Tibial nerve (tissue), 4 donors: ENCODE measurements at regions not wholly inside any gene's neighbourhood (a gene's known extent, or its start where the extent isn't known, plus 50 kb on each side); places are given as distances from the start of the nearest gene placed in this dataset.
A peak's percentile ranks its signal among the peaks of the same experiment; 100 is the strongest.

Source experiments
- DNase-seq, 2 donors: peaks; one replicate each; pipeline ENCODE4 v3.0.0-alpha.2; 2019; ENCODE audit warnings: low spot score in 2 of 2
- H3K27ac ChIP-seq, 4 donors: fragments of 200-600 bp; sonication (generic) in 3 of 4; one replicate each; pipeline ENCODE4 v1.5.1; 2017 to 2019; ENCODE audit warnings: mild to moderate bottlenecking in 1 of 4
- H3K27me3 ChIP-seq, 2 donors: fragments of 200-600 bp; sonication (generic) in 1 of 2; one replicate each; pipeline versions ENCODE4 v1.5.1 to v1.6.0; 2017 to 2019
- H3K36me3 ChIP-seq, 3 donors: fragments of 200-600 bp; sonication (generic); one replicate each; pipeline ENCODE4 v1.5.1; 2018 to 2019
- H3K4me1 ChIP-seq, 4 donors: fragments of 200-600 bp; sonication (generic) in 3 of 4; one replicate each; pipeline ENCODE4 v1.5.1; 2017 to 2019
- H3K4me3 ChIP-seq, 4 donors: fragments of 200-600 bp; sonication (generic) in 3 of 4; one replicate each; pipeline ENCODE4 v1.5.1; 2017 to 2019; ENCODE audit warnings: mild to moderate bottlenecking in 1 of 4, moderate library complexity in 1 of 4
- H3K9me3 ChIP-seq, 4 donors: fragments of 200-600 bp; sonication (generic) in 3 of 4; one replicate each; pipeline ENCODE4 v1.5.1; 2017 to 2019
- EP300 ChIP-seq, 2 donors: sonication (generic); formaldehyde crosslinking; IDR thresholded peaks; one replicate each; pipeline ENCODE4 v1.6.1; 2017; ENCODE audit warnings: antibody characterized with exemption in 2 of 2, mild to moderate bottlenecking in 1 of 2
- POLR2A ChIP-seq, 2 donors: fragments of 450-650 bp; IDR thresholded peaks; one replicate each; pipeline ENCODE4 v1.6.1; 2017; ENCODE audit warnings: antibody characterized with exemption in 2 of 2, mild to moderate bottlenecking in 2 of 2, moderate library complexity in 2 of 2
- WGBS, 2 donors: methylation state at CpG; one replicate each; pipeline ENCODE4 v1.1.5; 2018; 5-methylcytosine and 5-hydroxymethylcytosine counted together
- TF ChIP-seq, protein P1 (sequence below), 5 experiments: fragments of 200-600 bp in 3 of 5; fragments of 450-650 bp in 2 of 5; sonication (generic) in 3 of 5; IDR thresholded peaks; one replicate each; pipeline ENCODE4 v1.5.1; 2016 to 2019; ENCODE audit warnings: antibody characterized with exemption in 5 of 5, mild to moderate bottlenecking in 3 of 5, moderate library complexity in 2 of 5

DNA sequence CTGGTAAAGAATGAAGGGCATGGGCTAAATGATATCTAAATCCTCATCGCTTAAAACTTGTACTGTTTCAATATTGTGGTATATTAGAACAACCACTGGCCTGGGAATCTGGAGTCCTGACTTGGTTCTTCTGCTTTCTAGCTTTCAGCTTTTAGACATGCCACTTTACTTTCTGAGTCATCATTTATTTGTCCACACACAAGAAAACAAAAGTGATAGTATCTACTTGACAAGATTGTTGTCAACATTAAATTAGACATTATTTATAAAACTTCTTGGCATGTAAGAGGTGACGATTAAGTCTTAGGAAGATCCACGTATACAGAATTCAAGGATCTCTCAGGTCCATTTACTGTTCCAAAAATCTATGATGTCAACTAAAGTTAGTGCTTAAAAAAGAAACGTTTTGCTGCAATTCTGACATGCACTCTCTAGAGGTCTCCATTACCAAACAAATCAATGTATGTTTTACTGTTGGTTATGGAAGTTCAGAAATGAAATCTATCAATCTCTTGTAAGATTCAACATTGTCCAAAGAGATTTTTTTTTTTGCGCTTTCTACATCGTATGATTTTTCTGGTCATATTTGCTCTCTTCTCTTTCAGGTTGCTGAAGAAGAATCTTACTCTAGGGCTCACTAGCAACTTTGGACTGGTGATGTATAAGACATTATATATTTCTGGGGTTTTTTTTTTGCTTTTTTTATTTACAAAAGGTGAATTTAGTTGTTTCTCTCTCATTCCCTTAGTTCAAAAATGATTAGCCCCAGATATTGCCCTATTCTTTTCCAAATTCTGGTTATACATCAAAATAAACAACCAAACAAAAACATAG, 53.6 kb upstream of the DYNC1I1 start:
- Histone ChIP-seq H3K4me1 (no peaks in the 10 kb centered on the region), H3K36me3 (no peaks in the 10 kb centered on the region), H3K9me3 (no peaks in the 10 kb centered on the region), H3K27me3 (no peaks in the 10 kb centered on the region), H3K4me3 (no peak overlapping the region), H3K27ac (no peak overlapping the region)
- TF ChIP-seq, protein P1, sequence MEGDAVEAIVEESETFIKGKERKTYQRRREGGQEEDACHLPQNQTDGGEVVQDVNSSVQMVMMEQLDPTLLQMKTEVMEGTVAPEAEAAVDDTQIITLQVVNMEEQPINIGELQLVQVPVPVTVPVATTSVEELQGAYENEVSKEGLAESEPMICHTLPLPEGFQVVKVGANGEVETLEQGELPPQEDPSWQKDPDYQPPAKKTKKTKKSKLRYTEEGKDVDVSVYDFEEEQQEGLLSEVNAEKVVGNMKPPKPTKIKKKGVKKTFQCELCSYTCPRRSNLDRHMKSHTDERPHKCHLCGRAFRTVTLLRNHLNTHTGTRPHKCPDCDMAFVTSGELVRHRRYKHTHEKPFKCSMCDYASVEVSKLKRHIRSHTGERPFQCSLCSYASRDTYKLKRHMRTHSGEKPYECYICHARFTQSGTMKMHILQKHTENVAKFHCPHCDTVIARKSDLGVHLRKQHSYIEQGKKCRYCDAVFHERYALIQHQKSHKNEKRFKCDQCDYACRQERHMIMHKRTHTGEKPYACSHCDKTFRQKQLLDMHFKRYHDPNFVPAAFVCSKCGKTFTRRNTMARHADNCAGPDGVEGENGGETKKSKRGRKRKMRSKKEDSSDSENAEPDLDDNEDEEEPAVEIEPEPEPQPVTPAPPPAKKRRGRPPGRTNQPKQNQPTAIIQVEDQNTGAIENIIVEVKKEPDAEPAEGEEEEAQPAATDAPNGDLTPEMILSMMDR (IDR thresholded peaks at IDR 0.05), result peak in 3 of 5 experiments; percentile 16 to 25 (median 19)
- TF ChIP-seq EP300 (IDR thresholded peaks at IDR 0.05), result no peak
- 50 to 54% methylated on average over 6 of the region's 6 CpGs for WGBS, 2 donors
- DNase-seq, result no peak

DNA sequence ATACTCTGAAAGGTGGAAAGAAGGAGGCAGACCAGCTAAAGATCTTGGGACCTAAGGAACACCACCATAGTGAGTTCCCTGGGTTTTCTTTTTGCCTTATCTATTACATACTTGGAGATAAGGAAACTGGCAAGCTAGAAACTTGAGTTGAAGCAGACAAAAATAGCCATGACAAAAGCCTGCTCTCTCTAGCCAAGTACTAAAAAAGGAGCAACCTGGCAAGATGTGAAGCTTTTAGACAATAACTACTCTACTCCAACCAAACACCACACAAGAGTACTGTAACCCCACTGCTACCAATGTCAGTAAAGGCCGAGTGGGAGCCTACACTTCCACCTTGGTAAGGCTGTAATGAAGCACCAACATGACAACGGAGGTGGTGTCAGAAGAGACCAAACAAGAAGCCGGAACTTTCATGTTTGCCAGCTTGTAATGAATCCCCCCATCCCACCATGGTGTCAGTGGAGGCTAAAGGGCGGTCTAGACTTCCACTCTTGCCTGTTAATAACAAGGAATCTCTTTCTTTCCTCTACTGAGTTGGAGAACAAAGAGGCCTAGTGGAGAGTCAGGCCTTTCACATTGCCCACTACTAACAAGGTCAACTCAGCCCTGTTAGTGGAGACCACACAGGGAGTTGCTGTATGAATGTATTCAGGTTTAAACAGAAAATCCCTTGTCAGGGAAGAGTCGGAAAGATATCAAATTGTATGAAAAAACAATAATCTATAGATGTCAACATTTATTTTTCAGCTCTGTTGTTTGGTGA, 55.8 kb upstream of the DYNC1I1 start:
- H3K36me3 ChIP-seq, result no peaks in the 10 kb centered on the region
- no peaks in the 10 kb centered on the region for H3K9me3 ChIP-seq
- 50 to 55% methylated on average over 5 of the region's 5 CpGs for WGBS, 2 donors
- TF ChIP-seq EP300 (IDR thresholded peaks at IDR 0.05), result no peak
- TF ChIP-seq, protein P1 (IDR thresholded peaks at IDR 0.05), result no peak
- no peak for TF ChIP-seq POLR2A (IDR thresholded peaks at IDR 0.05)
- no peak overlapping the region for H3K27ac ChIP-seq
- H3K4me3 ChIP-seq, result no peak overlapping the region
- H3K4me1 ChIP-seq, result no peaks in the 10 kb centered on the region
- DNase-seq, result no peak
- no peaks in the 10 kb centered on the region for H3K27me3 ChIP-seq

DNA sequence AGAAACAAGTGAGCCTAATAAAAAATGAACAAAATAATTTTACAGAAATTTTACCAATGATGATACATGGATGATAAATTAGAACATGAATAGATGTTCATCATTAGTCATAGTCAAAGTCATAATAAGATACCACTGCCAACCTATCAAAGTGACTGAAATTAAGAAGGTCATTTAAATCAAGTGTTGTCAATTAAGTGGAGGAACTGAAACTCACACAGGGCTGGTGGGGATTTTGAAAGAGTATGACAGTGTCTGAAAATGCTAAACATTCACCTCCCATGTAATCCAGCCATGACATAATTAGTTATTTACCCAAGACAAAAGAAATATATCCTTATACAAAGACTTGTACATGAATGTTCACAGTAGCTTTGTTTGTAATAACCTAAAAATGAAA, 57.1 kb upstream of the DYNC1I1 start:
- no peaks in the 10 kb centered on the region for H3K36me3 ChIP-seq
- no peak for DNase-seq
- H3K4me3 ChIP-seq, result no peak overlapping the region
- H3K9me3 ChIP-seq, result no peaks in the 10 kb centered on the region
- H3K4me1 ChIP-seq, result no peaks in the 10 kb centered on the region
- no peak overlapping the region for H3K27ac ChIP-seq
- TF ChIP-seq POLR2A (IDR thresholded peaks at IDR 0.05) (no peak), EP300 (IDR thresholded peaks at IDR 0.05) (no peak)
- TF ChIP-seq, protein P1 (IDR thresholded peaks at IDR 0.05), result no peak
- H3K27me3 ChIP-seq, result no peaks in the 10 kb centered on the region

DNA sequence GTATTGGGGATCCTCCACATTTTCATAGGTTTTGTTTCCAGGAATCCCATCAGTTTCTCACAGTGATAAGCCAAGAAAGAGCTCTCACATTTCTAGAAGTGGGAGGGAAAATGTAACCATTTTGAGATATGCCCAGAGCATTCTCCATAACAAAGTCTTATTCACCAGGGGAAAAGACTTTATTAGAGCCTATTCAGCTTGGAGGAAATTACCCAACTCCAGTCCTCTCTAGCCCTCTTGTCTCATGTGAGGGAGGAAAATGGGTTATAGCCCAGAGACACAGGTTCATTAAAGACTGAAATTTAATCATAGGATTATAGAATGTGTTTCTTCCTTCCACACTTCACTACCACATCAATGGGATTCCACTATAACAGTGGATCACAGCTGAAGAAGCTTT, 61.6 kb upstream of the DYNC1I1 start:
- Histone ChIP-seq H3K9me3 (peaks cover 0 to 8% (median 0%) of the 10 kb centered on the region in 4 donors), H3K4me1 (no peaks in the 10 kb centered on the region), H3K27ac (no peak overlapping the region), H3K4me3 (no peak overlapping the region), H3K36me3 (no peaks in the 10 kb centered on the region), H3K27me3 (no peaks in the 10 kb centered on the region)
- TF ChIP-seq POLR2A (IDR thresholded peaks at IDR 0.05) (no peak), EP300 (IDR thresholded peaks at IDR 0.05) (no peak)
- TF ChIP-seq, protein P1 (IDR thresholded peaks at IDR 0.05), result no peak
- no peak for DNase-seq

DNA sequence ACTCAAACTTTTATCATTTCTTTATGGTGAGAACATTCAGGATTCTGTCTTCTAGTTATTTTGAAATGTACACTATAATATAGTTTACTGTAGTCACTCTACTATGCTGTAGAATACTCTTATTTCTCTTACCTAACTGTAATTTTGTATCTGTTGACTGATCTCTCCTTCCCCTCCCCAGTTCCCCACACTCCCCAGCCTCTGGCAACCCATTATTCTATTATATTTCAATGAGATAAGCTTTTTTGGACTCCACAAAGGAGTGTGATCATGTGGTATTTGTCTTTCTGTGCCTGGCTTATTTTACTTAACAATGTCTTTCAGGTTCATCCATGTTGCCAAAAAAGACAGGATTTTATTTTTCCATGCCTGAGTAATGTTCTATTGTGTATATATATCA, 71.4 kb upstream of the DYNC1I1 start:
- no peak overlapping the region for H3K27ac ChIP-seq
- peaks cover 0 to 4% of the 10 kb centered on the region in 2 donors for H3K27me3 ChIP-seq
- TF ChIP-seq POLR2A (IDR thresholded peaks at IDR 0.05) (no peak), EP300 (IDR thresholded peaks at IDR 0.05) (no peak)
- TF ChIP-seq, protein P1 (IDR thresholded peaks at IDR 0.05), result no peak
- H3K4me3 ChIP-seq, result no peak overlapping the region
- no peaks in the 10 kb centered on the region for H3K36me3 ChIP-seq
- no peak for DNase-seq
- H3K4me1 ChIP-seq, result no peaks in the 10 kb centered on the region
- peaks cover 0 to 5% (median 2%) of the 10 kb centered on the region in 4 donors for H3K9me3 ChIP-seq
